ENCODE measurements at regions not wholly inside any gene's neighbourhood (a gene's known extent, or its start where the extent isn't known, plus 50 kb on each side); places are given as distances from the start of the nearest gene placed in this dataset.

DNA sequence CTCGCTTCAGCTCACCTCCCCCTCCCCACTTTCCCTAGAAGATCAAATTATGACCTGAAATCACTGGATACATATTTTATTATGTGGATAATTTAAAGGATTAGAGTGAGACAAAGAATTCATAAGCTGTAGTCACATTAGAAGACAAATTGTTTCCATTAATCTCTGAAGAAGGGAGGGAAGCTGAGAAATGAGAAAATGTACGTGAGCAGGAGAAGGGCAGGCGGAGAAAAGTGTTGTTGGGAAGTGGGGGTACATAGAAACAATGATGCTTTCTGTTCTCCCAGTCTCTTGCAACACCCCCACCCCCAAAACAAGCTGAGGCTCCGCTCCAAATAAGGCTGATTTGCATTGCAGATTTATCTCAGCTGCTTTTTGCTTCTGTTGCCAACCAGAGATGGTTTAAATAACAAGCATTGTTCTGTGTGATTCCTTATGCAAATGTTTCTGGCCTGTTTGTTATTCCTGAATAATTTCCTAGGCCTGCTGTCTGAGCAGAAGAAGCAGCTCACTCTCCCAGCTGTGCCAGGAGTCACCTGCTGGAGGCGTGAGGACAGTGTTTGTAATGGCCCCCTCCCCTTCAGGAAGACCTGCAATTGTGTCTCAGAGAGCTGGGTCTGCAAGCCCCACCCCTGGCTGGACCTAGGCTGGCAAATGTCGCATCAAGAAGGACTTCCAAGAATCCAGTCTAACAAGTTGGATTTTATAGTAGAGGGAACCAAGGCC lies 121.8 kb upstream of the TNR start:
- DNase-seq (ENCODE audit: low spot score): no peak

DNA sequence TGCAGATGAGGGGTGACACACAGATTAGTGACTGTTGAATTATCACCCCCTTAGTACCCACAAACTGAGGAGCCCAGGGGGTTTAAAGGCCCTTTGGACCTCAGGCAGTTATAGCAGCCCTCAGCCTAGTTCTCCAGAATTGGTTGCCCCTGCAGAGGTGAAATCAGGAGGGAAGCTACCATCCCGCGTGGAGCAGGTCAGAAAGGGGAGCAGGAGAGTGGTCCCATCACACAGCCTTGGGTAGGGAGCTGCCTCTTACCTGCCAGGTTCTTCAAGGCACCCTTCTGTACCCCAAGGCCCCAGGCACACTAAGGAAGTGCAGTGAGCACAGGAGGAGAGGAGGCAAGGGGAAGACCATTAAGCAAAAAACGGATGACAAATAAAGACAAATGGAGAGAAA lies 121.2 kb upstream of the TNR start:
- DNase-seq (ENCODE audit: low spot score): no peak

DNA sequence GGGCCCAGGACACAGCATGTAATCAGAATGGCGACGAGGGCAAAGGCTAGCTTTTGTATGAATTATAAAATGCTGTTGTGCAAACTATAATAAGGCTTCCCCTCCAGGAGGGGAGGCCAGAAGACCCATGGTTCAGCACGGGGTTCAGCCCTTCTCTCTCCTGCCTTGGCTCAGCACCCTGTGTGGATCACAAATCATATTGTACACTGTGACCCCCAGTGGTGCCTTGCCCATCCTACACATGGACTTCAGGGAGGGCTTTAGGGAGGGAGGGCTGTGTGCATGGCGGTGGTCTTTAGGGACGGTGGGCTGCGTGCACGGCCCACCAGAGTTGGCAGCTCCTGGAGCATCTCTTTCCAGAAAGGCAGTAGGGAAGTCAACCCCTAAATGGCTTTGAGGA lies 120.8 kb upstream of the TNR start:
- DNase-seq (ENCODE audit: low spot score): no peak

DNA sequence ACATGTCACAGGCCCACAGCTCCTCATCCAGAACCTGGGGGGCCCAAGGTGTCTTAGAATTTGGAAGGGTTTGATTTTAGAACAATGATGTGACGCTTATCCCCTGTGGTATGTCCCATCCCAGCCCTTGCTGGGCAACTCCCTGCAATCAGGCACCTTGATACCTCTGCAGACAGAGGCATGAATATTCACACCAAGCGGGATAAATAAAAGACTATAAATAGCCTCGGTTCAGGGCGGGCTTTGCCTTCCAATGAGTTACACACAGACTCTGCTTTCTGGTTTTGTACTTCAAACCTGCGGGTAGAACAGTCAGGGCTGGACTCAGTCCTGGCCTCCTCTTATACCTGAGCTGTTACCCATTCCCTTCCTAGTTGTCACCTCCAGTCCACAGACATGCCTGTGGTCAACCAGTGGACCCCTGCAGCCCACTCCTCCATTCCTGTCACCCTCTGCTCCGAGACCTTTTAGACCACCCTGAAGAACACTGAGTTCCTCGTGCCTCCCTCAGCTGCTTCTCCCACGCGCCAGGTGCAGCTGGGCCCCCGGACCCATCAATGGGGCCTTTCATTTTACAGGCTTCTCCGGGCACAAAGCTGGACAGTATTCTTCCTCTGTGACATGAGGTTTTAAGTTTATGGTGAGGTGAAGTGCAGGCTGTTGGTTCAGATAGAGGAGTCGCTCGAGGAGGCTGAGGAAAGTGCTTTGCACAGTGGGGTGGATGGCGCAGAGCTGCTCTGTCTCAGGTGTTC lies 120.1 kb upstream of the TNR start:
- no peak for DNase-seq (ENCODE audit: low spot score)

DNA sequence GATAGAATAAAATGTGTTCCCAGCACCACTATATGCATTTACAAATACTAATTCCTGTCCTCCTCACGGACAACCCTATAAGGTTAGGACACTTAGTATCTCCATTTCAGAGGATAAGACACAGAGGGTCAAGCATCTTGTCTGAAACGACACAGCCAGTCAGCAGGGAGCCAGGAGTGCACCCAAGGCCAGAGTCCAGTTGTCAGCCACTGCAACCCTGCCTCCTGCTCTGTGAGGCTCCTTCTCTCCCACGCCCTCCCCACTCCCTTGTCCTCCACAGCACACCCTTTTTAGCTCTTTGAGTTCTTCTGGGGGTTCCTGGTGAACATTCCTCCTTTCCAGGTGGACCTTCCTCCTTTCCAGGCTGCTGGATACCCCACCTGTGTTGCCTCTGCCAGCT lies 119.0 kb upstream of the TNR start:
- no peak for DNase-seq (ENCODE audit: low spot score)

DNA sequence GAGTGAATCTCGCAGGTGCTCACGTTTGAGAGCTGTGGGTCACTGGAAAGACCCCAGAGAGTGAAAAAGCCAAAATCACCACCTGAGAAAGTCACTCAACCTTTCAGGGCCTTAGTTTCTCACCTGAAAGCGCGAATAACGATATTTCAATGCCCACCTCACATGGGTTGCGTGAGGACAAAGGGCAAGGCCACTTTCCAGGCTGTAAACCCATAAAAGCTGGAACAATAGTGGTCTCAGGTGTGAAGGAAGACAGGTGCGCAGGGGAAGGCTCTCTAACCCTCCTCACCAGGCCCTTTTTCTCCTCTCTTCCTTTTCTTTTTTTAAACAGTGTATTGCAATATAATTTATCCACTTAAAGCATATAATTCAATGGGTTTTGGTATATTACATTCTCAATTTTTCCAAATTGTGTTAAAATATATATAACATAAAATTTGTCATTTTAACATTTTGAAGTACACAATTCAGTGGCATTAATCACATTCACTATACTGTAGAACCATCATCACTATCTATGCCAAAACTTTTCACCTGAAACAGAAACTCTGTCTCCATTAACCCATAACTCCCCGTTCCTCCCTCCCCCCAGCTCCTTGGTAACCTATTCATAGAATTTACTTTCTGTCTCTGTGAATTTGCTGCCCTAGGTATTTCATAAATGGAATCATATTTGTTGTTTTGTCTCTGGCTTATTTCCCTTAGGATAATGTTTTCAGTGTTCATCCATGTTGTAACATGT lies 118.4 kb upstream of the TNR start:
- no peak for DNase-seq (ENCODE audit: low spot score)

DNA sequence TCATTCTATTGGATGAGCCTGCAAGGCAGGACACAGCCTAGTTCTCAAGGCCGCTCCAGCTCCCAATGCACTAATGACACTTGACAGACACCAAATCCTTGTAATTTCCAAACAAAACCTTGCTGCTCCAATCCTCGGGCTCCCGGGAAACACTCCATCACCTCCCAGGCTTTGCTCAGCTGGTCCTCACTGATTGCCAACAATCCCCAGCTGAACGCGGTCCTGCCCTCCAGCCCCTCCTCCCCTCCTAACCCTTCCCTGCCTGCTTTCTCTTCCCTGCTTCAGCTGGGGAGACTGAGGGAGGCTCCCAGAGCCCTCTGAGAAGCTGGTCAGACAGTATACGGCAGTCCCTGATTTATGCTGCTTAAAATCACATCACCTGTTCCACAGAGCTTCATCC lies 114.4 kb upstream of the TNR start:
- DNase-seq (ENCODE audit: low spot score): no peak

DNA sequence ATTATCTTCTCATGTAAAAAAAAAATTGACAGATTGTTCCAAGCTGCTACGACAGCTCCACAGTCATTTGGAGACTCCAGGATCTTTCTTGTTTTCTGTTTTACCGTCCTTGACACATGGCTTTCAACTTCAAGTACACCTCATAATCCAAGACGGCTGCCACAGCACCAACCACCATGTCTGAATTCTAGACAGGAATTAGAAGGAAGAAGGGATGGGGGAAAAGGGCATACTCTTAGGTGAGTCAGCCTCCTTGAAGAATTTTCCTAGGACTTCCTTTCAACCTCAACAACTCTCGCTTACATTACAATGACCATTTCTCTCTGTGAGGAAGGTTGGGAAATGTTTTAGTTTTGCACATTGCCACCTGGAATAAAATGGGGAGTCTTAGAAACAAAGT lies 110.3 kb upstream of the TNR start:
- no peak for DNase-seq (ENCODE audit: low spot score)

DNA sequence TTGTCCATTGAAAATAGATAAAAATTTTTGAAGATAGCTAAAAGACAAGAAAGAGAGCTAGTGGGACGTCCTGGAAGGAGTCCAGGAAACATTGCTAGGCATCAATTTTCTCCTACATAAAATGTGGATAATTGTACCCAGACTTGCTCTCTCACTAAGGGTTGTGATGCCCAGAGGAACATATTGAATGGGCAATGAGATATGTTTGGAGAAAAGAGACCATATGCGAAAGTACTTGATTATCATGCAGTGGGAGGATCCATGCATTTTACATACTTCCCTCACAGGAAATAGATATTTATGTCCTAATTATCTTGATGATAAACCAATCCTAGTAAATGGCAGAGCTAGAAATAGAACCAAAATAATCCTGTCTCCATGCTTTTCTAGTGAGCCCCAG lies 108.4 kb upstream of the TNR start:
- DNase-seq (ENCODE audit: low spot score): no peak

DNA sequence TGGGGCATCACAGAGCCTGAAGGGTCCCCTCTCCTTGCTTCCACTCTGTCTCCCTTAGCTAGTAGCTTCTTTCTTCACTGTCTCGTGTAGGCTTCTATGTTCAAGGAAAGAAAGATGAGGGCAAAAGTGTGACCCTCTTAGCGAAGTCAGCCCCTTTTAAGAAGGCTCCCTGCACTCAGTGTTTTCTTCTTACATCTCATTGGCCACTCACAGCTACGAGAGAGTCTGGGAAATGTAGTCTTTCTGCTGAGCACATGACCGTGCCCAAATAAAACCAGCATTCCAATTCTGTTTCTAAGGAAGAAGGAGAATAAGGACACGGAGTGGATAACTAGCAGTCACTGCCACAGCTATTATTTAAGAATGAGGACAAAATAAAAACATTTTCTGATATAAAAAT lies 104.9 kb upstream of the TNR start:
- DNase-seq (ENCODE audit: low spot score): no peak

DNA sequence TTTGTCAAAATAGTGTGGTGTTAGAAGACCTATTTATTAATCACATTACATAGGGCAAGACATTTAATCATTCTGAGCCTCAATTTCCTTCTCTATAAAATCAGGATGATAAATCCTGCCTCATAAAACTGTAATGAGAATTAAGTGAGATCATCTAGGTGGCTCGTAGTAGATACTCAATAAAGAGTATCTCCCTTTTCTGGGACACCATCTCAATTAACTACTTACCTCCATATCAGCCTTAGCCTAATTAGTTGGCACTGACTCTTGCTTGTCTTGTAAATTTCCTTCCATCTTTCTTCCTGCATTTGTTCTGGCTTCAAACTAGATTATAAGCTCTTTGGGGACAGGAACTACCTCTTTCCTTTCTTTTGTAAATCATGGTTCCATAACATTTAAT lies 102.6 kb upstream of the TNR start:
- DNase-seq (ENCODE audit: low spot score): no peak

DNA sequence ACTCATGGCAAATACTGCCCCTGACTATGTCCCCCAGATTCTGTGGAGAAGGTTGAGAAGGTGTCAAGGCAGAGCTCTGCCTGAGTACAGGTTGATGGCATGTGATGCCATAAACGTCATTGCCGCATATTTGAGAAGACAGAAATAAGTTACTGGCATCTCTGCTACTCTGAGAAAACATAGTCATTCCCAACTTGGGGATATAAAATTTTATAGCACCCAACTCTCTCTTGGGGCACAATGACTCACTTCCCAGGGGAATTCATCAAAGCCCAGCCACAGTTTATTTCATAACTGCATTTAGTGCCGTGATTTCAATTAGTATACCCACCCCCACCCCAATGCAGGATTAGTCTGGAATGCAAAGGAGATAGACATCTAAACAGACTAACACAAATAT lies 101.9 kb upstream of the TNR start:
- DNase-seq (ENCODE audit: low spot score): no peak

DNA sequence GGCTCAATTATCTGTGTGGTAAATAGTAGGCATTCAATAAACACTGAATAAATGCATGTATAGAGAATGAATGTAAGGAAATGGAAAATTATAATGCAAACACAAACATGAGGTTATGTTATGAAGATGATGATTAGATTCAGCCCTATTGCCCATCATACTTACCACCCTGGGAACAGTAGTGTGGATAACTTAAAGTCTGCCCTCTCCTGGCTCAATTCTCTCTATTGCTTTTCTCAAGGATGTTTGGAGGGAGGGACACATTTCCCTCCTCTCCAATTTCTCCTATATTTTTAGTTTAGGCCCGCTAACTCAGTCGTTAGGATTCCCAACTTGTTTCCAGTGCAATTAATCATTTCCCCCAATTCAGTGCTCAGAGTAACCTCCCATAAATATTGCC lies 101.5 kb upstream of the TNR start:
- DNase-seq (ENCODE audit: low spot score): no peak

DNA sequence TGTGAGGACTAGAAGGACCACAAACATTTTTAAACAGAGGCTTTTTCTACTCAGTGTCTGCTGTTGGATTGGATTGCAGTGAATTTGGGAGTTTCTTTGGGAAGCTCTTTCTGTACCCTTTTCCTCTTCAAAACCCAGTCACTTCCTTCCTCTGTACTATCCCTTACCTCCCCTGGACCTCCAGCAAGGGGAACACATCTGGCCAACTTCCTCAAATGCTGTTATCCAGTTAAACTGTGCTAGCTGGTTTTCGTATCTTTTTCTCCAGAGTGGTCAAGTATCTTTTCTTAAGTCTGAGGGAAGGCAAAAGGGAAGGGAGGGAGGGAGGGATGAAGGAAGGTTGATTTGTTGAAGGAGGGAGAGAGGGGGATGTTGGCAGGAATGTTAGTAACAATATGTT lies 99.2 kb upstream of the TNR start:
- no peak for DNase-seq (ENCODE audit: low spot score)

DNA sequence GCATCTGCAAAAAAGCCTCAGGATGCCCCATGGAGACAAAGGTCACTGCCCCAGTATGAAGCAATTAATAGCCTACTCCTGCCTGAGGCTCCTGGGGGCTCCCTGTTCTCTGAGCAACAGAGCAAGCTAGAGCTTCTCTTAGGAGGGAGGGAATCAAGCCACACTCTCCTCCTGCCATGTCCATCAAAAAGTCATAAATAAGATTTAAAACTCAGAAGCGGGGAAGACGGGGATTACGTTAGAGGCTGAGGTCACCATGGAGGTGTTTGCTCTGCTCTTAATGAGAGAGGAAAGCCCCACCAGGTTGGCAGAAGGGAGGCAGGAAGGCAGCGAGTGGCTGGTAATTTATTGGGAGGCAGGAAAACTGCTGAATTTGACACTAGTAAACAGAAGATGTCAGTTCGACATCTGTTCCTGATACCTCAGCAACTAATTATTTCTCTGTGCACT lies 98.4 kb upstream of the TNR start:
- no peak for DNase-seq (ENCODE audit: low spot score)

DNA sequence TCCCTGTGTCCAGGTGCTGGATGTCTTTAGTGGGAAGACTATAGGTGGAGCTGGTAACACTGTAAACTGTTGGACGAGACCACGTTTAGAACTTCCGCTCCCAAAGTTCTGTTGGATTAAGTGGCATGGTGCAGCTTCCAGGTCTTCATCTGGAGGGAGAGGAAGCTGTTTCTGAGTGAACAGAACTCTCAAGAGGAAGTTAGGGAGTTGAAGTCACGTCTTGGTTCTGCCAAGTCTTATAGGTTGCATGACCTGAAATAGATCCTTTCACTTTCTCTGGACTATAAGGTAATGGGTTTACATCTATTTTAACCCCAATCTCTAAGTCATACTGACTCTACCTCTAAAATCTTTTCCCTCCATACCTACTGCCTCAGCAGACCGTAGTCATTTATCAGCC lies 97.4 kb upstream of the TNR start:
- DNase-seq (ENCODE audit: low spot score): no peak

DNA sequence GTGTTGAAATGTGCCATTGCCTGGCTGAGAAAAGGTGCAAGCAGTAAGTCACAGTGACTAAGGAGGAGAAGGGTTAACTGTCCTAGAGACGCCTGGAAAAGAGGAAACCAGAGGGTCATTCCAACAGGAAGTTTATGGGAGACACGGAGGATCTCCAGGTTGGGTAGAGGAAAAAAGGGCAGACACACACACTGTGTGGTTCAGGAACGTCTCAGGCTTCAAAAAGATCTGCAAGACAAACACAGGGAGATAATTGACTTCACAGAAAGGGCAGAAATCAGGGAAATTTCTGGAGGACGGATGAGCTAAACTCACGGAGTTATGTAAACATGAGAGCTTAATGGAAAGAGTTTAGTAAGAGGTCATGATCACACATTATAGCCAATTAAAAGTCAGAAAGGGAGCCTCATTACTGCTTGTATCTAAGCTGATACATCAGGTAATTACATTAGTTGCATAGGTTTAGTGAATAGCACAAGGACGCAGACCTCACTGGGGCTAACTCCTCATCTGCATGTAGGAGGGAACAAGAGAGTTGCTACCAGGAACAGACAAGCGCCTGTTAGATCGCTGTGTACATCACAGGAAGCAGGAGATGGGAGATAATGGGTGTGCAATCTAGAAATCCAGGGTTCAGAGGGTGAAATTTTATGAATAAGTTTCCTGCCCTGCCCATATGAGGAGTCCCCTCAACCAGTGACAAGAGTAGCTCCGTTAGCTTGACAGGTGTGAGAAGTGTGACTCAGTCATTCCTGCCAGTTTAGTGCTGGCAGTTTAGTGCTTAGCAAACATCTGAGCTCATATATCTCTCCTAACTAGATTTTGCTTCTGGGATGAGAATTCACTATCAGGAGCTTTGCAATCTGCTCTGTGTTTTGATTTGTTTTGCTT lies 96.6 kb upstream of the TNR start:
- DNase-seq (ENCODE audit: low spot score): no peak

DNA sequence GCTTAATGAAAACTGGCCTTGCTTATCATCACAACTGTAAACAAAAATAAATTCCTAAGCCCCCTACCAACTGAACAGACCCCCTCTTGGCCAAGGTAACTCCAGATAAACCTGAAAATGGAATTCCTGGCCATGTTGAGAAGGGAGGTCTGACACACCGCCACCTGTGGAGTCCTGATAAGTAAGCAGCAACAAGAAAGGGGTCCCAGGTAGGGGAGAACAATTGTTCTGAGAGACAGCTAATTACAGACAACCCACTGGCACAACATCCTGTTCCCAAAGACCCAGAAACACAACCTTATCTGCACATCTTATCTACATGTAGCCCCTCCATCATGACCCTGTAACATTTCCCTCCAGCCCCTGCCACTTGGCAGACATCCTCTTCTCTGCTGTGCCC lies 91.2 kb upstream of the TNR start:
- no peak for DNase-seq (ENCODE audit: low spot score)

DNA sequence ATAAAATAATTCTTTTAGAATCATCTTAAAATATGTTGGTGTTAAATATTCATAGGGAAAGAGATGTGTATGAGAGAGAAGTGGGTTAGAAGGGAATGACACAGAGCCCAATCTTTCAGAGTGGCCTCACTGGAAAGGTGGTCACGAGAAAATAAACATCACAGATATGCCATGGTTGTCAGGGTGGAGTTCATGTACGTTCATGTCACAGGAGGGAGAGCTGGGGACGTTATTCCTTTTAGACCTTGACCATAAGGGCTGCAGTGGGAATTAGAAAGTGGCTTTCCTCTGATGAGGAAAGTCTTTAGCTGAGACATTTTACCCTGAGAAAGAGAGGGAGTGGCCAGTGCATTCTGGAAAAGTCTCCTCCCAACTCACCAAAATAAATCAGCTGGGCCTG lies 90.6 kb upstream of the TNR start:
- DNase-seq (ENCODE audit: low spot score): no peak

DNA sequence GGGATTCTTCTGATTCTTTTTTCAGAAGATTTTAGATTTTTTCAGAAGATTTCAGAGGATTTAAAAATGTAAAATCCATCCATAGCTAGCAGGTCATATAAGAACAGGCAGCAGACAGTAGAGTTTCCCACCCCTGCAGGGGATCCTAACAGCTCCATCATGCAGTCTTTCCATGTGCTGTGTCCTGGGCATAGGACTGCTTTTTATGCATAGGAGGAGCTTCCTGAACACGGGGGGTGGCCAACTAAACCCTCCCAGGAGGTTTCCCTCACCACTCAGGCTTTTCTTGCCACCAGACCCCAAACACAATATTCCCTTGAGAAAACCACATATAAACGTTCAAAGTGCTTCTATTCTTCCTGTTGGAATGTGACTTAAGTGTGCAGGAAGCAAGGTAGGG lies 90.1 kb upstream of the TNR start:
- no peak for DNase-seq (ENCODE audit: low spot score)

DNA sequence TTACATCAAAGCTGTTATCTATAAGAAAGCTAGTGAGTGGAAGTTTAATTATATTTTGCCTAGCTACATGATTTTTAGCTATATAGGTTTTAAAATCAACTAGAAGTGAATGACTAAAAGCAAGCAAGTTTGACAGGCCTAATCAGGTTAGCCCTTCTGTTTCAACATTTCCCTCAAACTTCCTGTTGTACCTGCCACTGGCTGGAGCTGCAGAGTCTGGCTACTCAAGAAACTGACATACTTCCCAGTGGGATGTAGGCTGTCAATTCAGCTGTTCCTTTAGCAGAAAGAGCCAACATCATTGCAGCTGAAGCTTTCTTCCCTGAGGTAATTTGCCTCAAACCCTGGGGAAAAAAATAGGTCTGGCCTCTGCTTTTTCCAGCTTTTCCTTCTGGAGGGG lies 87.1 kb upstream of the TNR start:
- no peak for DNase-seq (ENCODE audit: low spot score)

DNA sequence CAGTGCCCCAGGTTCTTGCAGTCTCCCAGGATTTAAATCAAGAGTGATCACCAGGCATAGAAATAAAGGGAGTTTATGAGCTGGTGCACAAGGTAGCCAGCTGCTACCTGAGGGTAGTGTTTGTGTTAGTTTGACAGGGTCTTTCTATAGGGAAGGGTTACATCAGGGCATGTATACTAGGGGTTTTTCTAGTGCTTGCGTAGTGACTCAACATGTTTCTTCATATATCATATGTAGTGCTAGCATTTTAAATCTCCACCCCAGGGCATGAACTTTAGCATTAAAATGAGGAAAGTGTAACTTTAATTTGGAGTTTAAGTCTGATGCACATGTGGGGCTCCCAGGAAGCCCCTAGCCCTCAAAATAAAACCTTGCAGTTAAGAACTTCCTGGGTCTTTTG lies 86.5 kb upstream of the TNR start:
- DNase-seq (ENCODE audit: low spot score): no peak
